ENCODE measurements at regions not wholly inside any gene's neighbourhood (a gene's known extent, or its start where the extent isn't known, plus 50 kb on each side); places are given as distances from the start of the nearest gene placed in this dataset.
A peak's percentile ranks its signal among the peaks of the same experiment; 100 is the strongest.

- DNase-seq (ENCODE audit: low read depth, low spot score), result no peak
Observed at GRCh38 chr5:8050616-8051175, 181.7 kb downstream of the MTRR start.

- DNase-seq (ENCODE audit: low read depth, low spot score), result no peak
Observed at GRCh38 chr5:8053270-8053669, 184.3 kb downstream of the MTRR start.

- no peak for DNase-seq (ENCODE audit: low read depth, low spot score)
Observed at GRCh38 chr5:8057769-8058168, 188.8 kb downstream of the MTRR start.

GRCh38 chr5:8058616-8059190 lies 189.8 kb downstream of the MTRR start:
- no peak for DNase-seq (ENCODE audit: low read depth, low spot score)

- DNase-seq (ENCODE audit: low read depth, low spot score), result no peak
Observed at GRCh38 chr5:8059337-8059736, 190.4 kb downstream of the MTRR start.

GRCh38 chr5:8060235-8060952 lies 191.4 kb downstream of the MTRR start:
- DNase-seq (ENCODE audit: low read depth, low spot score), result peak; percentile 8

- no peak for DNase-seq (ENCODE audit: low read depth, low spot score)
Observed at GRCh38 chr5:8060953-8061429, 192.0 kb downstream of the MTRR start.

- DNase-seq (ENCODE audit: low read depth, low spot score), result no peak
Observed at GRCh38 chr5:8062521-8062920, 193.6 kb downstream of the MTRR start.

GRCh38 chr5:8068078-8068477 lies 199.1 kb downstream of the MTRR start:
- DNase-seq (ENCODE audit: low read depth, low spot score), result no peak

GRCh38 chr5:8070138-8070537 lies 201.2 kb downstream of the MTRR start:
- DNase-seq (ENCODE audit: low read depth, low spot score), result no peak

GRCh38 chr5:8079056-8079455 lies 210.1 kb downstream of the MTRR start:
- DNase-seq (ENCODE audit: low read depth, low spot score), result no peak

GRCh38 chr5:8081179-8081578 lies 212.2 kb downstream of the MTRR start:
- no peak for DNase-seq (ENCODE audit: low read depth, low spot score)

GRCh38 chr5:8093669-8094068 lies 224.7 kb downstream of the MTRR start:
- no peak for DNase-seq (ENCODE audit: low read depth, low spot score)

GRCh38 chr5:8094304-8094703 lies 225.4 kb downstream of the MTRR start:
- no peak for DNase-seq (ENCODE audit: low read depth, low spot score)

- no peak for DNase-seq (ENCODE audit: low read depth, low spot score)
Observed at GRCh38 chr5:8097146-8097545, 228.2 kb downstream of the MTRR start.

GRCh38 chr5:8098081-8098480 lies 229.1 kb downstream of the MTRR start:
- DNase-seq (ENCODE audit: low read depth, low spot score), result no peak

- no peak for DNase-seq (ENCODE audit: low read depth, low spot score)
Observed at GRCh38 chr5:8102714-8103113, 233.8 kb downstream of the MTRR start.

- peak; percentile 6 for DNase-seq (ENCODE audit: low read depth, low spot score)
Observed at GRCh38 chr5:8114597-8115266, 245.8 kb downstream of the MTRR start.

- DNase-seq (ENCODE audit: low read depth, low spot score), result no peak
Observed at GRCh38 chr5:8123559-8123958, 254.6 kb downstream of the MTRR start.

- DNase-seq (ENCODE audit: low read depth, low spot score), result no peak
Observed at GRCh38 chr5:8134609-8135008, 265.7 kb downstream of the MTRR start.

GRCh38 chr5:8135742-8136141 lies 266.8 kb downstream of the MTRR start:
- DNase-seq (ENCODE audit: low read depth, low spot score), result no peak

GRCh38 chr5:8136271-8136670 lies 267.3 kb downstream of the MTRR start:
- DNase-seq (ENCODE audit: low read depth, low spot score), result no peak

All from ELF-1 (cell line).